CD4-positive, alpha-beta T cell treated with Interleukin-4 for 4 hours (primary cell): ENCODE measurements at regions not wholly inside any gene's neighbourhood (a gene's known extent, or its start where the extent isn't known, plus 50 kb on each side); places are given as distances from the start of the nearest gene placed in this dataset.
"Not testable (repeated sequence)": the region's sequence is repeated elsewhere in the genome, so short reads cannot be mapped to it uniquely, and the experiment has no call there.

ENCODE experiments used
- DNase-seq: peaks from one replicate; pipeline ENCODE4 v3.0.0-alpha.2; 2020

GRCh38 chr11:45403521-45403920 is 117.4 kb upstream of the SYT13 start:
- not testable (repeated sequence) for DNase-seq

GRCh38 chr11:45402049-45402630 is 116.0 kb upstream of the SYT13 start:
- no peak for DNase-seq

GRCh38 chr11:45400591-45400990 is 114.5 kb upstream of the SYT13 start:
- DNase-seq: no peak

GRCh38 chr11:45399166-45399565 is 113.0 kb upstream of the SYT13 start:
- no peak for DNase-seq

GRCh38 chr11:45398325-45398724 is 112.2 kb upstream of the SYT13 start:
- DNase-seq: no peak

GRCh38 chr11:45396394-45396793 is 110.3 kb upstream of the SYT13 start:
- DNase-seq: no peak

- no peak for DNase-seq
Measured at GRCh38 chr11:45395947-45396346, 109.8 kb upstream of the SYT13 start.

GRCh38 chr11:45395421-45395820 is 109.3 kb upstream of the SYT13 start:
- no peak for DNase-seq

GRCh38 chr11:45394294-45395085 is 108.3 kb upstream of the SYT13 start:
- DNase-seq: no peak

GRCh38 chr11:45393826-45394225 is 107.7 kb upstream of the SYT13 start:
- DNase-seq: no peak

GRCh38 chr11:45393334-45393733 is 107.2 kb upstream of the SYT13 start:
- DNase-seq: no peak

- no peak for DNase-seq
Measured at GRCh38 chr11:45392591-45393091, 106.5 kb upstream of the SYT13 start.

- DNase-seq: no peak
Measured at GRCh38 chr11:45392154-45392553, 106.0 kb upstream of the SYT13 start.

GRCh38 chr11:45391168-45391850 is 105.2 kb upstream of the SYT13 start:
- DNase-seq: no peak

GRCh38 chr11:45390407-45390806 is 104.3 kb upstream of the SYT13 start:
- DNase-seq: no peak

- DNase-seq: no peak
Measured at GRCh38 chr11:45388472-45388871, 102.3 kb upstream of the SYT13 start.

- not testable (repeated sequence) for DNase-seq
Measured at GRCh38 chr11:45387885-45388284, 101.7 kb upstream of the SYT13 start.

GRCh38 chr11:45386972-45387371 is 100.8 kb upstream of the SYT13 start:
- no peak for DNase-seq

GRCh38 chr11:45385844-45386243 is 99.7 kb upstream of the SYT13 start:
- DNase-seq: peak; percentile 47

- no peak for DNase-seq
Measured at GRCh38 chr11:45385423-45385822, 99.3 kb upstream of the SYT13 start.

GRCh38 chr11:45384711-45385241 is 98.6 kb upstream of the SYT13 start:
- DNase-seq: no peak

GRCh38 chr11:45384016-45384415 is 97.9 kb upstream of the SYT13 start:
- no peak for DNase-seq

- DNase-seq: no peak
Measured at GRCh38 chr11:45383224-45383623, 97.1 kb upstream of the SYT13 start.
